GM10248 (cell line): ENCODE measurements at regions not wholly inside any gene's neighbourhood (a gene's known extent, or its start where the extent isn't known, plus 50 kb on each side); places are given as distances from the start of the nearest gene placed in this dataset.

ENCODE experiments used
- CTCF ChIA-PET: fragments of 300-600 bp; sonication (Branson Sonifier 250); formaldehyde crosslinking; extraction: SDS; loops from one replicate; lab custom pipeline; 2021; ENCODE audit warnings: antibody characterized with exemption; lab: Yijun Ruan, JAX
- POLR2A ChIA-PET: fragments of 350-650 bp; sonication (Branson Sonifier 250); formaldehyde crosslinking; extraction: SDS; loops from one replicate; lab custom pipeline; 2020; ENCODE audit warnings: antibody characterized with exemption; lab: Yijun Ruan, JAX
- DNase-seq: peaks from one replicate; pipeline ENCODE4 v3.0.0; 2012; ENCODE audit errors: extremely low spot score
- TF ChIP-seq, protein P1 (sequence below): IDR thresholded peaks from 2 replicates; pipeline ENCODE4 v1.5.1; 2012; ENCODE audit warnings: mild to moderate bottlenecking, low read depth; ENCODE audit errors: extremely low read depth, missing control alignments, control extremely low read depth

DNA sequence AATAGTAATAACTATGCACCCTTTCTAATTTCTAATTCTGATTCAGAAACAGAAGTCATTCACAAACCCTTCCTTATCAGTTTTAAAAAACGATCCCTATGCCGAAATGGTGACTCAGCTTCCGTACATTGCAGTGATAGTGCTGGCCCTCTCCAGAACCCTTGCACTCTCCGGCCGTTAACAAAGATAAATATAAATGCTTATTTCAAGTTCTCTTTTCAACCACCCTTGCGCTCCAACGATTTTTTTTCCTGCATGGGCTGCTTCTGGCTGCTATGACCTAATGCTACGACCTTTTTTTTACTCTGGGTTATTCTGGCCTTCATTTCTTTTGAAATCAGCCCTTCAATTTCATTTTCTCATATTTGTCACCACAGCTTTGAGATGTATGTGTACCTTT lies 646.2 kb downstream of the NTRK3 start:
- ChIA-PET POLR2A (no interaction called here), CTCF (no interaction called here)
- TF ChIP-seq, protein P1, sequence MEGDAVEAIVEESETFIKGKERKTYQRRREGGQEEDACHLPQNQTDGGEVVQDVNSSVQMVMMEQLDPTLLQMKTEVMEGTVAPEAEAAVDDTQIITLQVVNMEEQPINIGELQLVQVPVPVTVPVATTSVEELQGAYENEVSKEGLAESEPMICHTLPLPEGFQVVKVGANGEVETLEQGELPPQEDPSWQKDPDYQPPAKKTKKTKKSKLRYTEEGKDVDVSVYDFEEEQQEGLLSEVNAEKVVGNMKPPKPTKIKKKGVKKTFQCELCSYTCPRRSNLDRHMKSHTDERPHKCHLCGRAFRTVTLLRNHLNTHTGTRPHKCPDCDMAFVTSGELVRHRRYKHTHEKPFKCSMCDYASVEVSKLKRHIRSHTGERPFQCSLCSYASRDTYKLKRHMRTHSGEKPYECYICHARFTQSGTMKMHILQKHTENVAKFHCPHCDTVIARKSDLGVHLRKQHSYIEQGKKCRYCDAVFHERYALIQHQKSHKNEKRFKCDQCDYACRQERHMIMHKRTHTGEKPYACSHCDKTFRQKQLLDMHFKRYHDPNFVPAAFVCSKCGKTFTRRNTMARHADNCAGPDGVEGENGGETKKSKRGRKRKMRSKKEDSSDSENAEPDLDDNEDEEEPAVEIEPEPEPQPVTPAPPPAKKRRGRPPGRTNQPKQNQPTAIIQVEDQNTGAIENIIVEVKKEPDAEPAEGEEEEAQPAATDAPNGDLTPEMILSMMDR, result no peak
- DNase-seq, result no peak

DNA sequence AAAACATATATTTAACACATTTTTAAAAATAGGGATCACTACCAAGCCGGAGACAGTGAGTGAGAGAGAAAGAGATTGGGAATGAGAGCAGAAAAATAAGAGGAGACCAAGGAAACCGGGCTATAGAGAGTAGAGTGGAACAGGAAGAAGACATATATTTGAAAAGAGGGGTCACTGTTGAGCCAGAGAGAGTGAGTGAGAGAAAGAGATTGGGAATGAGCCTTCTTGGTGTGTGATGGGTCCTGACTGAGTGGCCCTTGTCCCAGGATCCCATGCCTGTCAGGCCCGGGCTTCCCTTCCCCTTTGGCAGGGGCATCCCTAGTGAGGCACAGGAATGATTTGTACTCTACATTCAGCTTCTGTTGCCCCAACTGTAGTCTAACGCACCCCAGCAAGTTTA lies 646.6 kb downstream of the NTRK3 start:
- ChIA-PET CTCF (interaction anchor here (1.4 kb wide), 1 partner anchor 13 kb away, joined by 3 read pairs; no protein-coding TSS in a partner anchor), POLR2A (no interaction called here)
- TF ChIP-seq, protein P1, result no peak
- no peak for DNase-seq

DNA sequence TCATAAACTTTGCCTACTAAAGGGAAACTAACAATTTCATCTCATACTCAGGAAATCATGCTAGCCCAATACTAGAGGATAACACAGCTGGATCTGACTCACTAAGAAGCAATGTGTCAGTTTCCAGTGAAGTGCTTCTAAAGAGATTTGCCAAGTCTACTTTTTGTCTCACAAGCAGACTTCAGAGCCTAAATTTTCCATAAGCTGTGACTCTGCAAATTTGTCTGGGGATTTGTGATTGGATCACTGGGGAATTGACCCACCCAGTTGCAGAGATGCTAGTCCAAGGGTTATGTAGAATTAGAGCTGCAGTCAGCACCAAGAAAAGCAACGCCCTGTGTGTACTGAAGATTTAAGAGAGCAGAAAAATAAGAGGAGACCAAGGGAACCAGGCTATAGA lies 647.1 kb downstream of the NTRK3 start:
- DNase-seq, result no peak
- ChIA-PET POLR2A (no interaction called here), CTCF (interaction anchor here (1.4 kb wide), 1 partner anchor 13 kb away, joined by 3 read pairs; no protein-coding TSS in a partner anchor)
- TF ChIP-seq, protein P1, result no peak

DNA sequence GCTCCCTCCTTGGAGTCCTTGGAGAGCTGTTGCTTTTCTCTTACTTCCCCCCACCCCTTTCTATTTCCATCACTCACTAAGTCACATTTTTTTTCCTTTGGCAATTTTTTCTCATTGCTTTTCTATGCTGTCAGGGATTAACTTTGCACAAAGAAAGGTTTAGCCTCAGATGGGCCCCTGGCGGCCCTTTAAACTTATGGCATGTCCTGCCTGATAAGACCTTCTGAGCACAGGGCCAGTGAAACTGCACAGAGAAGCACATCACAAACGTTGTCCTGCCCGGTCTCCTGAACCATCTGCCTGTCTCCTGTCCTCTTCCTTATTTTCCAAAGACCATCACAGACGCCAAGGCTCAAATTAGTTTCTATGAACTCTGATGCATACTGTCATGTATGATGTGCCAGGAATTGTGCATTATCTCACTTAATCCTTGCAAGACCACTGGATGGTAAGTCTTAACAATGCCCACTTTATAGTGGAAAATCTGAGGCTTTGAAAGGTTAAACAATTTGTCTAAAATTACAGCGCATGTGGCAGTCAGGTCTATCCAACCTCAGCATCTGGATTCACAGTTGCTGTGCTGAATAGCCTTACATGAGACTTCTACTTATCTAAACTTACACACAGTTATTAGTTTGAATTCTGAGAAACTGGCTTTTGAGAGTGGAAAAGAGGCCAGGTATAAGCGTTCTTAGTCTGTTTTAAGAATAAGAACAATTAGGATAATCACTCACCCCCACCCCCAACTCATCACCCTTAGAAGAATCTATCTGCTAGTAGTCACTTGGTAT lies 648.1 kb downstream of the NTRK3 start:
- ChIA-PET CTCF (interaction anchor here (1.3 to 3.1 kb wide), 3 partner anchors 11 to 12 kb away, joined by 3 to 7 read pairs (median 3); no protein-coding TSS in a partner anchor), POLR2A (no interaction called here)
- no peak for DNase-seq
- TF ChIP-seq, protein P1, result no peak

DNA sequence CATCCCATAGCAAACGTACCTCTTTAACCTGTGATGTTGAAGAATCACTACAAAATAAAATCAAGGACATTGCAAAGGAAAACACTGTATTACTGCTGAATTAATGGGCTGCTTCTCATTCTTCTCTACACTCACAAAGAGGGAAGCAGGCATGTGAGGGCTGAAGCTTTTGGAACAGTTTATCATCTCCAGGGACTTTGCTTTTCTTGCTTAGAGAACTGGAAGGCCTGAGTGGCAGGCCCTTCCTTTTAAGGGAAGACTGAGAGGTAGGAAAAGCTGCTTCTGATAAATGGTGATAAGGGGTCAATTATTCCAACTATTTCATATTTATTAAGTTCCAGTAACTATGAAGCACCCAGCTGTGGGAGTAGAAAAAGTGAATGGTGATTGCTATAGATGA lies 649.6 kb downstream of the NTRK3 start:
- ChIA-PET POLR2A (no interaction called here), CTCF (interaction anchor here (1.3 to 3.1 kb wide), 2 partner anchors 9 to 13 kb away, joined by 3 to 7 read pairs; no protein-coding TSS in a partner anchor)
- DNase-seq, result no peak
- TF ChIP-seq, protein P1, result no peak

DNA sequence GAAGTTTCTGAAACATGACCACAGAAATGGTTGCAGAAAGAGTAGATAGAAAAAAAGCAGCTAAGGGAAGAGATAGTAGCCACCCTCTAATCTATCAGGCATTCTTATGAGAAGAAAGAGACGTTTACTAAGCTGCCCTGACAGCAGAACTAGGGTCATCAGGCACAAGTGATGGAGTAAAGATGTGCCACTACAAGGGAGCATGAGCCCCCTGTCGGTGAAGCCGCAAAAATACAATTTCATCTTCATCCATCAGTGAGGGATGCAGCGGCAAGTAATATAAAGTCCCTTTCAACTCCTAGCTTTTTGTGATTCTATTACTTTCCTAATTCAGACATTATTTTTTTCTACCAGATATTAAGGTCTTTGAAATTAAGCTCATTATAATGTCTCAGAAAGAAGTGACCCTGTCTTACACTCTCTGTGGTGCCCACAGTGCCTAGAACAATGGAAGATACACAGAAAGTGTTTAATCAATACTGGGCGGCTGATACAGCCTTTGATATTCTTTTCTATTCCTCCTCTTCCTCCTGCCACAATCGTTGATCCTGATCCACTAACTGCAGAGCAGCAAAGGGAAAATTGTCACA lies 651.6 kb downstream of the NTRK3 start:
- TF ChIP-seq, protein P1, result peak; percentile 18
- ChIA-PET POLR2A (no interaction called here), CTCF (interaction anchor here (1.0 to 3.1 kb wide), 3 partner anchors 7 to 27 kb away, joined by 3 to 7 read pairs (median 4); no protein-coding TSS in a partner anchor)
- DNase-seq, result peak; percentile 3
